Left renal pelvis (tissue), 4 donors: ENCODE measurements at regions not wholly inside any gene's neighbourhood (a gene's known extent, or its start where the extent isn't known, plus 50 kb on each side); places are given as distances from the start of the nearest gene placed in this dataset.
"Not testable (repeated sequence)": the region's sequence is repeated elsewhere in the genome, so short reads cannot be mapped to it uniquely, and the experiment has no call there.

Experiments
- DNase-seq, 4 donors: peaks; one replicate each; pipeline ENCODE4 v3.0.0-alpha.2; 2013; ENCODE audit warnings: low read depth in 4 of 4, low spot score in 3 of 4

- not testable (repeated sequence) for DNase-seq
Measured at GRCh38 chr4:131883181-131883580, 1265.9 kb upstream of the PCDH10 start.

GRCh38 chr4:131925662-131926061 lies 1223.4 kb upstream of the PCDH10 start:
- not testable (repeated sequence) for DNase-seq

- not testable (repeated sequence) for DNase-seq
Measured at GRCh38 chr4:131967646-131968045, 1181.4 kb upstream of the PCDH10 start.

GRCh38 chr4:131974730-131975129 lies 1174.4 kb upstream of the PCDH10 start:
- no peak for DNase-seq

- DNase-seq, result not testable (repeated sequence)
Measured at GRCh38 chr4:131975276-131976132, 1173.6 kb upstream of the PCDH10 start.

- DNase-seq, result not testable (repeated sequence)
Measured at GRCh38 chr4:131976133-131977002, 1172.7 kb upstream of the PCDH10 start.

GRCh38 chr4:131978120-131978519 lies 1171.0 kb upstream of the PCDH10 start:
- no peak for DNase-seq

GRCh38 chr4:131989576-131989975 lies 1159.5 kb upstream of the PCDH10 start:
- no peak for DNase-seq

- DNase-seq, result no peak
Measured at GRCh38 chr4:132001542-132001941, 1147.6 kb upstream of the PCDH10 start.

GRCh38 chr4:132003593-132003992 lies 1145.5 kb upstream of the PCDH10 start:
- no peak for DNase-seq

- no peak for DNase-seq
Measured at GRCh38 chr4:132015321-132015720, 1133.8 kb upstream of the PCDH10 start.

GRCh38 chr4:132016703-132017350 lies 1132.3 kb upstream of the PCDH10 start:
- no peak for DNase-seq

GRCh38 chr4:132026166-132026565 lies 1122.9 kb upstream of the PCDH10 start:
- DNase-seq, result no peak

- DNase-seq, result no peak
Measured at GRCh38 chr4:132026816-132027215, 1122.3 kb upstream of the PCDH10 start.

- DNase-seq, result no peak
Measured at GRCh38 chr4:132056496-132056895, 1092.6 kb upstream of the PCDH10 start.

GRCh38 chr4:132059227-132059626 lies 1089.9 kb upstream of the PCDH10 start:
- DNase-seq, result no peak

GRCh38 chr4:132062611-132063239 lies 1086.4 kb upstream of the PCDH10 start:
- no peak for DNase-seq

GRCh38 chr4:132063829-132064228 lies 1085.3 kb upstream of the PCDH10 start:
- DNase-seq, result no peak

GRCh38 chr4:132065940-132066495 lies 1083.1 kb upstream of the PCDH10 start:
- no peak for DNase-seq

GRCh38 chr4:132071815-132072214 lies 1077.3 kb upstream of the PCDH10 start:
- no peak for DNase-seq
